NCI-H345 (cell line): ENCODE measurements at regions not wholly inside any gene's neighbourhood (a gene's known extent, or its start where the extent isn't known, plus 50 kb on each side); places are given as distances from the start of the nearest gene placed in this dataset.
"Not testable (repeated sequence)": the region's sequence is repeated elsewhere in the genome, so short reads cannot be mapped to it uniquely, and the experiment has no call there.

Source experiments
- DNase-seq: peaks from one replicate; lab custom pipeline; 2025; lab: John Stamatoyannopoulos, UW

- DNase-seq = not testable (repeated sequence)
These were observed 189.2 kb downstream of the CYP26B1 start for GRCh38 chr2:71958426-71958825.

DNA sequence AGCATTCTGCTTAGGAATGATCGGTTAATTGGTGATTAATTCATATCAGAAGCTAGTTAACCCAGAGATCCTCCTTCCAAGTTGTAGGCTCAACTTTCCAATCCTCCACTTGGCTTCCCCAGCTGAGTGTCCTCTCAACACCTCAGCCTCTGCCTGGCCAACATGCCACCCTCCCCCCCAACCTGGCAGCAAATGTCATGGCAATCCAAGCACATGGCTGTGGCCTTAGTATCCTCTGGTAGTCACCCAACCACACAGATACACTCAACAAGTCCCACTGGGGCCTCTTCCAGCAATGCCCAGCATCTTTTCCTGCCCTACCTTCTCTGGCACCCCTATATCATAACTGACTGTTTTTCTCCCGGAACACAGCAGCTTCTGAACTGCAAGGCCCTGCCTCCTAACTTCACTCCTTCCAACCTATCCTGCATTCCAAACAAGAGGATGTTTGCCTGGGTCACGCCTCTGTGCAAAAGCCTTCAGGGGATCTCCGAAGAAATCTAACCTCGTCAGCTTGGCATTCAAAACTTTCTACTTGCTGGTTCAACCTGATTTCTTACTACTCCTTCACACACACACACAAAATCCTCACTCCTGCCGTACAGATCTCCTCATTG, 195.0 kb downstream of the CYP26B1 start:
- no peak for DNase-seq

DNA sequence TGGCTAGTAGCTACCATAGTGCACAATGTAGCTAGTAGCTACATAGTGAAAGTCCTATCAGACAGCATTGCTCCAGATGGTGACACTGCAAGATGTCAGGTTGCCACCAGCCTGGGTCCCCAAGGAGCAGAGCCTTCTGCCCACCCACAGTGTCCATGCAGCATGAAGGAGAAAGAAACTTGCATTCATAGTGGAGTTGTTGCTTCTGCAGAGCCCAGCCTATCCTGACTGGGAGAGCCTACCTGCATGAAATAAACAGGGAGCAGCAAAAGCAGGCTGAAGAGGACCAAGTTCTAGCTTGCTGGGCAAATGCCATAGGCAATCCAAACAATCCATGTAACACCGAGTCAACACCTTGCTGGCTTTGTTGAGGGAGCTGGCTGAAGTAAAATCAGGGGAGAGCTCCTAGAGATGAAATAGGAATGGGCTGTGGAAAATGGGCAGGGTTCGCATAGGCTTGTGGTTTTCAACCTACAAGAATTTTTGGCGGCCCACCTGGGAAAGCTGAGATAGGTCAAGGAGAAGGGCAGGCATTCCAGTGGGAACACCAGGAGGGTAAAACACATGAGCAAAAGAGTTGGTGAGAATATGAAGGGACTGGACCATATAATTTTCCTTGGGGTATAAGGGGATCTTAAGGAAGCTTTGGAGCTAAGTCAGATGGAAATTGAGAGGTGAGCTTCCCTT, 195.8 kb downstream of the CYP26B1 start:
- no peak for DNase-seq

DNA sequence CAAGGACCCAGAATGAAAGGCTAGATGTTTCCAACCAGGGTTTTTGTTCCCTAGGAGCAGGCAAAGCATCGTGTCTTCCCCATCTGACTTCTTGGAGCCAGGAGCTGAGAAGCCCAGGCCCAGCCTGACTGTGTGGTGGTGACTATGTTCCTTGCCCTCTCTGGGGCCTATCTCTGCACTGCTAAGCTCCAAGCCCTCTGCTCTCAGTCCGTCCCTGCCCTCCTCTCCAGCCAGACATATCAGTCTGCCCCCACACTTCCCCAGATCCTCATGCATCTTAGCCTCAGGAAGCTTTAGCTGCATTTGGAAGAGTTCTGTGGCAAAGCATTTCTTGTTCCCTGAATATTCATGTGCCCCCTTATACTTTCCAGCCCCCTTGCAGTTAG, 196.6 kb downstream of the CYP26B1 start:
- DNase-seq = no peak

- no peak for DNase-seq
These were observed 197.2 kb downstream of the CYP26B1 start for GRCh38 chr2:71950256-71951082.

GRCh38 chr2:71949537-71949798, 198.2 kb downstream of the CYP26B1 start:
- no peak for DNase-seq

- DNase-seq = no peak
These were observed 198.7 kb downstream of the CYP26B1 start for GRCh38 chr2:71948781-71949536.

GRCh38 chr2:71947809-71948208, 199.9 kb downstream of the CYP26B1 start:
- DNase-seq = no peak

DNA sequence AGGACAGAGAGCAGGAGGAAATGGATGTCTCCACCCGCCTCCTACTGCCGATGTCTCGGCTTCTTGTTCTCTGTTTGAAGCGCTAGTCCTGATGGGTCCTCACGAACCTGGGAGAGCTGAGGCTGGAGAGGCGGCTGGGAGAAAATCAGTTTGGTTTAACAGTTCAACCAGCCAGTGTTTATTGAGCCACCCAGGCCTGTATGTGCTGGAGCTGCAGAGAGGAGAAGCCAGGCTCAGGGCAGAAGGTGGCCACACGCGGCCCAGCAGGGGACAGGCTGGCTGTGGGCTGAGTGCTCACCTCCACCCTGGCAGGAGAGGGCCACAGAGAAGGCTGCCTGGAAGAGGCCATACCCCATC, 202.1 kb downstream of the CYP26B1 start:
- no peak for DNase-seq

GRCh38 chr2:71944806-71945602, 202.7 kb downstream of the CYP26B1 start:
- DNase-seq = no peak

DNA sequence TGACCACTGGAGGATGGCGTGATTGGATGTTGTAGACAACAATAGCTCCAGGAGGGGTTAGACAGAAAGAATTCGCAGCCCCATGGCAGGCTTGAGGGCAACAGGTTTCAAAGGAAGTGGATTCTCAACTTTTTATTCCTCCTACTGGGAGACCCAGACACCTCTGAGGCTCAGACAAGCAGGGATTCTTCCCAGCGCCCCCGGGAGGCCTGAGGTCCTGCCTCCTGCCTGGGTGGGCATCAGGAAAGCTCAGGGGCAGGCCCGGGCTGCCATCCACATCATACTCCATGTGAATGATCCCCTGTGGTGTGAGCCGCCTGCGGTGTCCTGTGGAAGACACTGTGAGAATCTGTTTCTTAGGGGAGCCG, 203.5 kb downstream of the CYP26B1 start:
- no peak for DNase-seq

DNA sequence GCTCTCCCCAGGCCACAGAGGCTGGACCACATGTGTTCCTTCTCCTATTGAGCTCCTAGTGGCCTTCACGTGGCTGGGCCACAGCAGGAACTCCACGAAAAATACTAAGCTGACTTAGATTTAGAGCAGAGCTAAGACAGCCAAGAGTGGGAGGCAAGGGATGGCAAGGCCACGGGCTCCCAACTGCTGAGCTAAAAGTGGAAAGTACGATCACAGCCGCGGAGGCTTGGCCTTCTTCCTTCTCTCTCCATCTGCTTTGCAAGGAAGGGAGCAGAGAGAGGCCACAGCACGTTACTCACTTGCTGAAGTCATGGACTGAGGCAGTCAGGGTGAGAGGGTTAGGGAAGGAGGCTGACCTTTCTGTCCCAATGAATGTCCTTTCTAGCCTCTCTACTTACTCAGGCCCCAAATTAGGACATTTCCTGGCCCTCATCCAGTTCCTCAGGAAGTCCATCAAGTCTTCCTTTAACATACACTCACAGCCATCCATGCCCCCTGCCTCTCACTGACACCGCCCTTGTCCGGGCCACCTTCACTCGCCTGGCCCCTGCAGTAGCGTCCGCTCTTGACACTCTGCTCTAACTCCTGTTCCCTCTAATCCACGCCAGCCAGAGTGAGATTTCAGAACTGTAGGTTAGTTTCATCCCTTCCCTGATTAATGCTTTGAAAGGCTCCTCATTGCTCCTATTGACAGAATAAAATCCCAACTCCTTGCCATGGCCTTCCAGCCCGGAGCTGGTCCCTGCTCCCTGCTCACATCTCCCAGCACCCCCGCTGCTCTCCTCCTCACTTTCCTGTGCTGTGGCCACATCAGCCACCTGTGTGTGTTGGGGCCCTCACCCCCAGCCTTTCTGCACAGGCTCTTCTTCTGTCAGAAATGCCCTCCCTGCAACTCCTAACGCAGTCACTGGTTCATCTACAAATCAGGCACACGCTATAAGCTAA, 204.2 kb downstream of the CYP26B1 start:
- DNase-seq = no peak

DNA sequence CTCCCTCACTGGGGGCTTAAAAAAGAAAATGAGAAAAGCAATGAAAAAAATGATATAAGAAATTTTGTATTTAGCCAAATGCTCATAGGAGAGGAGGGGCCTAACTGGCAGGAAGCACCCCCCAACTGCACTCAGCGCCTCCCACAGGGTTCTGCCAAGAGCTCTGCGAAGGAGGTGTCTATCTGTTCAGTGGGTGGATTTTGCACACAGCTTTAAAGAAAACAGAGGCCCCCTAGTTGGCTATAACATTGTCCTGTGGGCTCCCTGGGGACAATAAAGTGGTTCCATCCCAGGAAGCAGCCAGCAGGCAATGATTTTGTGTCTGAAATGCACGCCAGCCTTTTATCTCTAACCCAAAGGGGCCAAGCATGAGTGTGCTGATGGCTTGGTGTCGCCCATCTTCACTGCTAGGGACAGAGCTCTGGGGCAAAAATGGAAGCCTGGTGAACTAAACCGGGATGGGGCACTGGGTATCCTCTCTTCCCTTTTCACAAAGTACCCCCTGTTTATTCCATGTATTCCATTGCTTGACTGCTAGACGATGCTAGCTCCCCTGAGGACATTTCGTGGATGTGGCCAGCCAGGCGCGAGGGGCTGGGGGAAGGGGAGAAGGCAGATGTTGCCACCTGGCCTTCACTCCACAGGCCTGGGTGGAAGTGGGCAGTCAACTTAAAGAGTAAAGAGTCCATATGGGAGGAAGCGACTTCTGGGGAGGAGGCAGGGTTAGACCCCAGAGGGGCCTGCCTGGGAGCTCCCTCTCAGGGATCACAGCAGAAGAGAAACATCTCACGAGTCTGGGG, 205.7 kb downstream of the CYP26B1 start:
- DNase-seq = peak; percentile 67

DNA sequence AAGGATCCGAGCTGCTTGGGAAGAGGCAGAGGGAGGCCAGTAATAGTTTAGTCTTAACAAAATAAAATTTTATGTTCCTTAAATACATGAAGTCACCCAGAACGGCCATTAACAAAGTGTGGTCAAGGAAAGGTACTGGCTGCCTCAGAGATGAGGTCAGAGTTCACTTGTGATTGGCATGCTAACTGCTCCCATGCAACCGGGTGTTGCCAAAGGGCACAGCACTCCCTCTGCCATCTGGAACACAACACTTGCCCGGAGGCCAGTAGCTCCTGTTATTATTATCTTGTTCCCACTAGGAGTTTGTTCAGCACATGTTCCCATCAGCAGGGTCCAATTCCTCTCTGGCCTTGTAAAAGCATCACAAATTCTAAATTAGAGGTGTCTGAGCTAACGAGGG, 207.0 kb downstream of the CYP26B1 start:
- DNase-seq = no peak

DNA sequence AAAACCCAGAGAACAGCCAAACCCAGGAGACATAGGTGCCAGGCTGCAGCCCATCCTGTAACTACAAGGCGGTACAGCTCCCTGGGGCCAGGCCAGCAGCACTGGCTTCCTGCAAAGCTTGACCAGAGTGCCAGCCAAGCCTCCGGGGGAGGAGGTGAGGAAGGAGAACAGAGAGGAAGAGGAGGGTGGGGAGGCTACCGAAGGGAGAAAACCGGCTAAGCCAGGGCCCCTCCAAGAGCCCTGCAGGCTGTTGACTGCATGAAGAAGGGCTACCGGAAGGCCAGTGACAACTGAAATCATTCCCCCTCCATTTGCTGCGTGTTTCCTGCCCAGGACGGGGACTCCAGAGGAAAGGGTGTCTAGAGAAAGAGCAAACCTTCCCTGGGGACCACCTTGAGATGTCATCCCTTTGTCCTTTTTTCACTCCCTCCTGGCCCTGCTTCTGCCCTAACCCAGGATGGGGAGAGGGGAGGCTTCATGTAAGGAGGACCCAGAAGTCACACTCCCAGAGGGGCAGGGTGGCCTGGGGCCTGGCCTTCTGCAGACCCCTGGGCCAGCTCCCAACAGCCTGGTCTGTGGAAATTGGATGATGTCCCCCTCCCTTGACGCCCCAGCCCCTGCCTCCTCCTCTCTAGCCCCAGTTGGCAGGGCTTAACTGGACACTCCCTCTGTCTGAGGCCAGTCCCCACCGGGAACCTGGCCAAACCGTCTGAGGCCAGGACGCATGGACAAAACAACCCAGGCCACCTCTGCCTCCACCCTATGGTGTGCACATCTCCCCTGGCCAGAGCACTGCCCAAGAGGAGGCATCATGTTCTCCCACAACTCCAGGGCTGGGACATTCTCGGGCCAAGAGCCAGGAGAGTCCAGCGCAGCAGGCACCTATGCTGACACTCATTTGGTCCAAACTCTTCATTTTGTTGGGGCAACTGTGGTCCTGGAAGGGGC, 207.8 kb downstream of the CYP26B1 start:
- DNase-seq = no peak

DNA sequence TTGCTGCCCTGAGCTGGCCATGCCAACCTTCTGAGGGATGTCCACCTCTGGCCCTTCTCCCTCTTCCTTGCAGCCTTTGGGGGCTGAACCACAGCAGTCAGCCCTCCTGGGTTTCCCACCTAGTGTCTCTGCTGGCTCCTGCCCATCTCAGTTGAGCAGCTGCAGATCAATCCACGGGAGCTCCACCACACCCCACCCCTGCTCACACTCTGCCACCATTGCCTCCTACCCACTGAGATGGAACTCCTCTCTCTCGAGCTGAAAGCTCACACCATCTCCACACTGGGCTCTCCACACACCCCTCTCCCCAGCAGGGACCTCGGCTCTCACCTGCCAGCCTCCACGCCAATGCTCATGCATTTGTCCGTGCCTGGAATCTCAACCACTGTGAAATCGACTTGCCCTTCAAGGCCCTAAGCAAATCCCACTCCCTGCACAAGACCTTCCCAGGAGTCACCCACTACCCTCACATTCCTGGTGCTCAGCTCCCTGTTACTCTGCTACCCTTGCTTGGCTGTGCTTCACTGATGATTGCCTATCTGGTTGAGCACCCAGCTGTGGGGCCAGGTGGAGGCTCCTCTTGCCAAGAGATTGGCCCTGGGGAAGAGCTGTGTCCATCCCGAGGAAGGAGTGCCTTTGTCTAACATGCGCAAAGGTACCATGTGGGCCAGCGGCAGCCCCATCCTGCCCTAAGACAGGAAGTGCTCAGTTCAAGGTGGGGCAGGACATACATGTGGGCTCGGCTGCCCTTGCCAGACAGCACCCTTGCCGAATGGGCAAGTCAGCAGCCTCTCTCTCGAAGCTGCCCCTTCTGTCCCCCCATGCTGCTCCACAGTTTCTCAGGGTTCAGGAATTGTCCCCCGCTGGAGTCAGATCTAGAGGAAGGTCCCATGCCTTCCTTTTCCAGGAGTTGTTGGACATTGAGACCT, 208.7 kb downstream of the CYP26B1 start:
- no peak for DNase-seq

GRCh38 chr2:71938108-71938507, 209.6 kb downstream of the CYP26B1 start:
- DNase-seq = no peak

DNA sequence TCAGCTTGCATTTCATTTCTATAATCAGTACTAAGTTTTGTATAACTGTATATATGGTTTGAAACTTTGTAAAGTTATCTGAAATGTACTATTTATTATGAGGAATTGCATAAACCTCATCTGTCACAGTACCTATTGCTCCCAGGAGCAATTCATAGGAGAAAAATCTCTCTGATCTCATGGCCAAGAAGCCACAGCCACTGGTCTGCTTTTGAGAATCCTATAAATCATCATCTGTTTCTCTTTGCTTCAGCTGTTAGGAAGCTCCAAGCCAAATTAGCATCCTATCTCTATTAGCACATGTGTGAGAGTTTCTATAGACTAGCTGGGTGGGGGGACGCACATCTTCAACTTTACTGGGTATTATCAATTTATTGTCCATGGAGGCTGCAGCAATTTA, 210.3 kb downstream of the CYP26B1 start:
- DNase-seq = no peak
